ENCODE measurements at regions not wholly inside any gene's neighbourhood (a gene's known extent, or its start where the extent isn't known, plus 50 kb on each side); places are given as distances from the start of the nearest gene placed in this dataset.

DNA sequence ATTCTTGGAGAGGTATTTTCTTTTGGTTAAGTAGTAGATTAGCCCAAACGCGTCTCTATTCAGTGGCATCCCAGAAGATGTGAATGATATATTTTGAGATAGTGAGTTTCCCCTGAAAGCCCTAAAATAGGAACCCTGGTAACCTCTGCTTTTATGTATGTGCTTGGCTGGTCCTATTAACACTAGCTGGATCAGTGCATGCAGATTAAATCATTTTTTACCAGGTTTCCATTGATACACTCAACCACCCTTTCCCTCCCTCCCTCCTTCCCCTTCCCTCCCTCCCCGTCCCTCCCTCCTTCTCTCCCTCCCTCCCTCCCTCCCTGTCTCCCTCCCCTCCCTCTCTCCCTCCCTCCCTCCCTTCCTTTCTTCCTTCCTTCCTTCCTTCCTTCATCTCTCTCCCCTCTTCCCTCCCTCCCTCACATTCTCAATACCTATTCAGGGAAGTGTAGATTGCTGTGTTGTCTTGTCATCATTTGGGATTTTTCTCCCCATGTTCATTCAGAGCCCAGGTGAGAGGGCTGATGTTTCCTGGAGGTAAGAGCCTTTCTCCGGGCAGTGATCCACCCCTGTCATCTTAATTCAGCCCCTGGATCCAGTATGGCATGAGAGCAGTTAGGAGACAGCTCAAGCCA is 406.8 kb downstream of the PRDM2 start:
- no peak for DNase-seq

DNA sequence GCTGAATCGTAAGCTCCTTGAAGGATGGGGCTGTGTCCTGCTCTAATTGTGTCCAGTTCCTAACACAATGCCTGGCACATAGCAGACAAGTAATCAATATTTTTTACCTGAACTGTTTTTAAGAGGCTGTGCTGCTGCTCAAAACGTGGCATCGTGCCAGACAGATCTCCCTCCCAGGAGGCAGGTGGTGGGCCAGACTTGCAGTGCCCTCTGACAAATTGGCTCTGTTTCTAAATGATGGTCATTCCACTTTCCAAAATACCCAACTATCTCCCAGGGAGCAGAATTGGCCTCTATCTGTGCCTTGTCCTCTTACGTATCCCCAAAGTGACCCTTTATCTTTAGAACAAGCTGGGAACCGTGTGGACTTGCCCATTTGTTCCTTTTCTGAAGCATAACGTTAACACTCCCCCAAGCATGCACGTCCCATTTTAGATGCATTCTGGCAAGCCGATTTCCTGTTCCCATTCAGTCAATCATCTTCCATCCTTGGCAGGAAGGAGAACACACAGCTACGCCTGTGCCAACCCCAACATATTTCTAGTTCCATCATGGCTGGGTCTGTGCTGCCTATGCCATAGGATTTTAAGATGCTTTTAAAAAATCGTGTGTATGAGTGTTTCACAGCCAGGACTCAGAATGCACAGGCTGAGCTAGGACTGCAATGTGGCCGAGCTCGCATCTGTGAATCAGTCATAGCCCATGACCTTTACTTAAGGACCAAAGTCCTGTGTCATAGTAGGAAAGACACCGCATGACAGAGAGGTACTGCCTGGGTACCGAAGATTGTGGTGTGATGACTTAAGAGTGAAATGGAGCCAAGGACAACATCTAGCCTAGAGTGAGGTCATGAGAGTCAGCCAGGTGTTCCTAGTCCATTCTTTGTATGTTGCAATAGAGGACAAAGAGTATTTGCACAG is 408.6 kb downstream of the PRDM2 start:
- DNase-seq, result no peak

DNA sequence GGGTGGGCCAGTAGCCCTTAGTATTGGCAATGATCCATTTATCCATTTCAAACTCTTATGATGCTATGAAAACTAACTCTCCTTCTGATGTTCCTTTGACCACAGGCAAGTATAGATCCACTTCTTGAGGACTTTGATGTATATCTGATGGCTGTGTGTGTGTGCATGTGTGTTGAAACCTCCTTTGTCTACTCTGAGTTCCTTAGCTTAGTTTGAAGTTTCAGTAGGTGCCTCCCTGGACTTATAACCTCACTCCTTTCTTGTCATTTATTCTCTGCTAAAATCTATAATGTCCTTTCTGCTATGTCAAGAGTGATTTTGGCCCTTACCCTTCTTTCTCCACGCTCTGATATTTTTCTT is 409.3 kb downstream of the PRDM2 start:
- DNase-seq, result no peak

DNA sequence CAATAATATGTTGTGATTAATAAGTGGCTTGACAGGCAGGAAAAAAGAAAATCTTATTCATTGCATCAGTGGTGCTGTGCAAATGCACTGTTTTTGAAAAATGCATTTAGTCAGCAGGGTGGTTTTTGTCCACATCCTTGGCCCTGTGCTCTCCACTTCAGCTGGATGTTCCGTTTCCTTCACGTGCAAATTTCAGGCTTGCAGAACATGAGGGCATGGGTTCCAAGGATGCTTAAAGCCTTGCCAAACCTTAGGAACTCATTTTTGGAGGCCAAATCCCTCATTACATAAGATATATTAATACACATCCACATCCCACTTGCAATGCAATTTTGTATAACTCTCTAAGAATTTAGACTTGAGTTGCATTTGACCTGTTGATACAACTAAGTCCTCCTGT is 410.1 kb downstream of the PRDM2 start:
- DNase-seq, result no peak

DNA sequence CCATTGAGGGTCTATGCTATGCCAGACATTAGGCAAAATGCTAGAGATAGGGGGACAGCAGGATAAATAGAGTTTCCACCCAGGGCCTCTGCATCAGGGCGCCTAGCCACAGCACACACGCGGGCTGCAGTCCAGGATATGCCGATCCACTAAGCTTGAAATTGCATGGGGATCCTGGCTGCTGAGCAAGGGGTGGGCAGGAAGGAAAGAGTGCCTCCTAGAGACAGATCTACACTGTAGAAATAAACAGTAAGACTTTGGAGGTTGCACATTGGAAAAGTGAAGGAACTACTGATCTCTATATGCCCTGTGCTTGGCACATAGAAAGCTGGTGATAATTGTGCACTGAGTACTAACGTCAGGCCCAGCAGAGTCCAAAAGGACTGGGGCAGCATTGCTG is 411.1 kb downstream of the PRDM2 start:
- DNase-seq, result no peak

DNA sequence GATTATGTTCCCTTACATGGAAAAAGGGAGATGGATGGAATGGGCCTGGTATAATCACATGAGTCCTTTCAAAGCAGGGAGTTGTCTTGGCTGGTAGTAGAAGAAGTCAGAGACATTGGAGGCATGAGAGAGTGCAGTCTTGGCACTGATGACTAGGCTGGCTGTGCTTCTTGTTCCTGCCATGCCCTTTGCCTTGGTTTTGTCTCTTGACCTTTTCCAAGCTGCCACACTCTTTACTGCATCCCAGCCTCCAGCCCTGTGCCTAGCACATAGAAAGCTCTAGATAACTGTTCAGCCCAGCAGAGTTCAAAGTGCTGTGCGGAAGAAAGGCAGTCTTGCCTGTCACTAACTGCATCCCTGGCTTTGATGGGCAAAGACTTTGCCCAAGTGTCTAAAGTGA is 412.6 kb downstream of the PRDM2 start:
- no peak for DNase-seq

GRCh38 chr1:14113271-14113670 is 413.3 kb downstream of the PRDM2 start:
- DNase-seq, result no peak

- no peak for DNase-seq
These were observed 414.0 kb downstream of the PRDM2 start for GRCh38 chr1:14113841-14114567.

GRCh38 chr1:14115976-14116375 is 416.0 kb downstream of the PRDM2 start:
- no peak for DNase-seq

DNA sequence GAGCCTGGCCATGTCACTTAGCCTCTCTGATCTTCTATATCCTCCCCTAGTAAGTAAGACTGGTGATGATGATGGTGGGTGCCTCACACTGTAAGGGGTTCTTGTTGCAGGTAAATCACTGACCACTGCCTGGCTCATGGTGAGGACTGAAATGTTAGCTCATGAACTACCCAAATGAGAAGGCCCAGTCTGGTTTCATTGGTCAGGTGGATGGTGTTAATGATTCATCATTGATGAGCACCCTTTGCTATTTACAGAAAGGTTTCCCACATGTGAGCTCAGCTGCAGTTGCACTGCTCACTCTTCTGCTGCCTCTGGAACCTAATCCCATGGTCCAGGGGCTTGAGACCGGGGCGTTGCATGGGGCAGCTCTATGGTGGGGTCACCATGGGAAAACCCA is 417.7 kb downstream of the PRDM2 start:
- no peak for DNase-seq

DNA sequence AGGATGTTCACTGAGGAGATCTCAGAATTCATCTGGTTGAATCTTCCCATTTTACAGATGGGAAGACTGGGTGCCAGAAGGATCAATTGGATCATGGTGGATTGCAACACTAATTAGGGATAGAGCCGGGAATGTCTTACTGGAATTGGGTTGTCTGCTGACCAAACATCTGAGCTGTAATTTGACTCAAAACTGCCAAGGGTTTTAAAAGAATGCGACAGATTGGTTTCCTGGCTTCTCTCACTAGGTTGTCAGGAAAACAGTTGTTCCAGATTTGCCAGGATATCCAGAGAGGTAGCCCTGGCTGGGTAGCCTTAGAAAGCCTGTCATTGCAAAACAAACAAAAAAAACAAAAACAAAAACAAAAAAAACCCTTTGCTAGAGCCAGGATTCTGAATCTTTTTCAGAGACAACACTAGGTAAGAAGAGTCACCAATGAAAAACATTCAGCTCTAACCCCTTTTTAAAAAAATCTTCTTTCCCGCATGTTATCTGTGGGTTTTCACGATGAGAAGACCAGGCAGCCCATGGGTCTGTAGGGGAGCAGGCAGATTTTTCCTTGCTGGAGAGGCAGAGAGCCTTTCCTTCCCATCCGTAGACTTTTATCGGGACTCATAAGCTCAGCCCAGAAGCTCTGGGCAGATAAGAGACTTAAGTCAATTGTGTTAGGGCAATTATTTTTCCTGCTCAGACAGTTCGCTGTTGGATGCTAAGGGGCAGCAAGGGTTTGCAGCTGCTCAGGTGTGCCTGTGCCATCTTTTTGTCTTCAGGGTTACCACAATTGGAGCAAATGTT is 418.9 kb downstream of the PRDM2 start:
- no peak for DNase-seq

DNA sequence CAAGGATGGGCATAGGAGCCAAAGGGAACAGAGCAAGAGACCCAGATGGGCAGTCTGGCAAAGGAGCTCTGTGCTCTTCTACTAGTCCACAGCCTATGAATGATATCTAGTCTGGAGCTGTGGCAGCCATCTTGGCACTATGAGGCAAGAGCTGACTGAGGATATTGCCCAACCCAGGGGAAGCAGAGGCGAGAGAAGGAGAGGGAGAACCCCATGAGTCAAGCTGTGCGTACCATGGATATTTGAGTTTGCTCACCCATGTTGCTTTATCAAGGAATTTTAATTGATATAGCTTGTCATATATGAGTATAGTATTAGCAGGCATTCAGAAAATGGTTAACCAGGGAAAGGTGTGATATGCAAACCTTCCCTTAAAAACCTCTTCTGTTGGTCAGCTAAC is 420.9 kb downstream of the PRDM2 start:
- DNase-seq, result no peak

DNA sequence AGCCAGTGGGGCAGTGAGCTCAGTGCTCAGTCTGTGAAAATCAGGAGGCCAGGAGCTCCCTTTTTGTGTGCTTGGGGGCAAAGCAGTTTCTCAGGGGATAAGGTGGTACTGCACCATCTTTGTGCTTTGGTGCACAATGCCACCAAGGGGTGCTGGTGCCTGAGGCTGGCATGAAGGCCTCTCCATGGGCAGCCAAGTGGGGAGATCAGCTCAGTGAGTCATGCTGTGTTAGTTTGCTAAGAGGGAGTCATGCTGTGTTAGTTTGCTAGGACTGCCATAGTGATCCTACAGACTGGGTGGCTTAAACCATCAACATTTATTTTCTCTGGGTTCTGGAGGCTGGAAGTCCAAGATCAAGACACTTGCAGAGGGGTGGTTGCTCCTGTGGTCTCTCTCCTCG is 428.1 kb downstream of the PRDM2 start:
- no peak for DNase-seq

GRCh38 chr1:14129009-14129408 is 429.0 kb downstream of the PRDM2 start:
- no peak for DNase-seq

DNA sequence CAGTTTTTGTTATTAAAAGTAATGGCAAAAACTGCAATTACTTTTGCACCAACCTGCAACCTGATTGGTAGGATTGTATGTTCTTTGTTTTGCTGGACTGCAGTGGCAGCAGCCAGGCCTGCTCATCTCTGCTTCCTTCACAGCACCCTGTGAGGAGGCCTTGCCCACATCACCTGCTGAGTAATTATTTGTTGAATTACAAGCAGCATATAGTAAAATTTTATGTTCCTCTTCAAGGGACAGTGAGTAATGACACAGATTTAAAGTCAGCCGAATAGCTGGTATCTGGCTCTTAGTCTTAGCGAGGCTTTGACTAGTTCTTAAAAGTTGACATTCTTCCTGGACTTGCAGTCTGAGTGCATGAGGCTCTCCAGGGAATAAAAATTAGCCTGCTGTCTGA is 435.1 kb downstream of the PRDM2 start:
- no peak for DNase-seq

- DNase-seq, result no peak
These were observed 436.3 kb downstream of the PRDM2 start for GRCh38 chr1:14136152-14136763.

GRCh38 chr1:14136881-14137280 is 436.9 kb downstream of the PRDM2 start:
- no peak for DNase-seq

- DNase-seq, result no peak
These were observed 437.6 kb downstream of the PRDM2 start for GRCh38 chr1:14137411-14138134.

DNA sequence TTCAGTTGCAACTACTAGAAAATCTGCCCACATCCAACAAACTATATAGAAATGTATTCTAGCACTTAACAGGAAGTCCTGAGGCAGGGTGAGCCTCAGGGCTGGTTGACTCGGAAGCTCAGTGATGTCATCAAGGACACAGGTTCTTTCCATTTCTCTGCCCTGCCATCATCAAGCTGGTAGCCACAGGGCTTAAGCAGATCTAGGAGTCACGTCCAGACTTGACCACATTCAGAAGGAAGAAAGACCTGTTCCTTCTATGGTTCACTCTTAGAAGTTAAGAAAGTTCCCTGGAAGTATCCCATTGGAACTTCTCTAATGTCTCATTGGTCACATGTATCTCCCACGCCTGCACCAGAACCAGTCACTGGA is 438.1 kb downstream of the PRDM2 start:
- DNase-seq, result no peak

GRCh38 chr1:14138687-14139086 is 438.7 kb downstream of the PRDM2 start:
- no peak for DNase-seq

DNA sequence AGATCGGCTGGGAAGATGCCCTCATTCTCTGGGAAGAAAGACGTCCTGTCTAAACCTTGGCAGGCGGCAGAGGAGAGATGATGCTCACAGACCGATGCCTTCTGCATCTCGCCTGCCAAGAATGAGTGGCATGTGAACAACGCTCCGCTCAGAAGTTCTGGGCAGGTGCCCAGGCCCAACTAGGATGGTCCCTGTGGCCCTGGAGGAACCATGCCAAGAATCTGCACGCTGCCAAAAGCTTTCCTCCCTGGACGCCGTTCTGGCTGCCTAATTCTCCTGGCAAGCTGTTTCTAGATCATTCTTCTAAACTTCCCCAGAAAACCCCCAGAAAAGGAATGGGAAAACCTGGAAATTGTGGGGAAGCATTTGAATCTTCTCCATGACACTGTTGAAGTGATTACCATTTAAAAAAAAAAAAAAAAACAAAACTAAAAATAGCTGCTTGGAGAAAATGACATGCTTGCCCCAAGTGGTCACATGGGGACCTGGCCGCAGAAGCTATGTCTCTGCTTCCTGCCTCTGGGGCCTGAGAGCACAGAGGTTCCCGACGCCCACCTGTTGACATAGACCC is 440.9 kb downstream of the PRDM2 start:
- no peak for DNase-seq

- no peak for DNase-seq
These were observed 441.7 kb downstream of the PRDM2 start for GRCh38 chr1:14141656-14142055.

Measured in stimulated activated naive CD4-positive, alpha-beta T cell treated with Interleukin-2 at 50 U/mL for 16 hours (primary cell).